H1 (cell line): ENCODE measurements at regions not wholly inside any gene's neighbourhood (a gene's known extent, or its start where the extent isn't known, plus 50 kb on each side); places are given as distances from the start of the nearest gene placed in this dataset.

Source experiments
- CTCF ChIA-PET: fragments of 300-600 bp; sonication (Branson Sonifier 250); formaldehyde crosslinking; loops from one replicate; lab custom pipeline; 2021; ENCODE audit not compliant: partially characterized antibody; lab: Charles Lee
- POLR2A ChIA-PET: fragments of 300-600 bp; sonication (Branson Sonifier 250); formaldehyde crosslinking; loops from one replicate; lab custom pipeline; 2021; ENCODE audit warnings: inconsistent platforms; ENCODE audit not compliant: partially characterized antibody; lab: Charles Lee
- DNase-seq, 2 experiments: peaks; one replicate each; pipeline versions ENCODE4 v3.0.0 to v3.0.0-alpha.2; 2010 to 2022; ENCODE audit warnings: low spot score in 2 of 2, low read depth in 1 of 2, mixed read lengths in 1 of 2
- FAIRE-seq: peaks from 2 replicates; lab custom pipeline; 2011; peaks lifted over from hg19 to GRCh38; lab: Jason Lieb, UNC
- H2AFZ ChIP-seq: 2 replicates; pipeline ENCODE4 v1.8.1; 2012; ENCODE audit warnings: low read length, inconsistent platforms
- H2AK5ac ChIP-seq: 2 replicates; pipeline ENCODE4 v1.6.1; 2013; ENCODE audit warnings: low read depth, low read length
- H2BK120ac ChIP-seq: replicated peaks from 2 replicates; pipeline ENCODE3; 2013; ENCODE audit warnings: low read depth, low read length, inconsistent platforms
- H2BK12ac ChIP-seq: 2 replicates; pipeline ENCODE4 v1.6.1; 2013; ENCODE audit warnings: low read depth, low read length
- H2BK15ac ChIP-seq: 2 replicates; pipeline ENCODE4 v1.6.1; 2013; ENCODE audit warnings: low read length
- H2BK20ac ChIP-seq: 2 replicates; pipeline ENCODE4 v1.6.1; 2013; ENCODE audit warnings: low read length
- H2BK5ac ChIP-seq: 2 replicates; pipeline ENCODE4 v1.6.1; 2013; ENCODE audit warnings: low read depth, low read length
- H3K14ac ChIP-seq: 2 replicates; pipeline ENCODE4 v1.6.1; 2013; ENCODE audit warnings: inconsistent platforms; ENCODE audit not compliant: insufficient read length
- H3K18ac ChIP-seq: 2 replicates; pipeline ENCODE4 v1.6.1; 2013; ENCODE audit warnings: low read length; ENCODE audit errors: extremely low read depth
- H3K23ac ChIP-seq: 2 replicates; pipeline ENCODE4 v1.6.1; 2013; ENCODE audit warnings: inconsistent platforms; ENCODE audit not compliant: insufficient read length
- H3K23me2 ChIP-seq: 2 replicates; pipeline ENCODE4 v1.6.1; 2013; ENCODE audit warnings: low read depth, low read length
- H3K27ac ChIP-seq: 2 replicates; pipeline ENCODE4 v1.6.1; 2011; ENCODE audit warnings: low read depth, low read length, inconsistent platforms
- H3K27me3 ChIP-seq, 4 experiments: replicated peaks in 1 of 4; 1 replicate in 1 of 4; 2 replicates in 3 of 4; pipeline versions ENCODE4 v1.6.1 to v1.8.1; 2011 to 2013; ENCODE audit warnings: low read length in 3 of 4, mild to moderate bottlenecking in 3 of 4, inconsistent platforms in 2 of 4, mixed read lengths in 2 of 4, moderate library complexity in 1 of 4; ENCODE audit not compliant: control insufficient read depth in 3 of 4, insufficient read depth in 3 of 4; ENCODE audit errors: extremely low read depth in 1 of 4
- H3K36me3 ChIP-seq, 4 experiments: 2 replicates each; pipeline versions ENCODE4 v1.6.1 to v1.8.1; 2011 to 2013; ENCODE audit warnings: mild to moderate bottlenecking in 4 of 4, low read length in 3 of 4, moderate library complexity in 2 of 4, control low read depth in 1 of 4, inconsistent platforms in 1 of 4; ENCODE audit not compliant: insufficient read depth in 4 of 4, control insufficient read depth in 2 of 4
- H3K4ac ChIP-seq: replicated peaks from 2 replicates; pipeline ENCODE3; 2013; ENCODE audit warnings: low read length, low read depth, mixed read lengths, inconsistent platforms; ENCODE audit not compliant: insufficient read length
- H3K4me1 ChIP-seq, 4 experiments: replicated peaks in 1 of 4; 1 replicate in 1 of 4; 2 replicates in 3 of 4; pipeline versions ENCODE4 v1.6.1 to v1.8.1; 2011 to 2013; ENCODE audit warnings: low read length in 3 of 4, inconsistent platforms in 2 of 4, mixed read lengths in 1 of 4; ENCODE audit not compliant: insufficient read depth in 4 of 4, control insufficient read depth in 3 of 4
- H3K4me2 ChIP-seq, 2 experiments: 2 replicates each; pipeline versions ENCODE4 v1.6.1 to v1.8.1; 2011 to 2013; ENCODE audit warnings: low read depth in 2 of 2, low read length in 2 of 2, control low read depth in 1 of 2, inconsistent platforms in 1 of 2, mild to moderate bottlenecking in 1 of 2; ENCODE audit not compliant: insufficient read depth in 1 of 2
- H3K4me3 ChIP-seq, 4 experiments: fragments of 200-600, 300-600 bp in 1 of 4; sonication (generic), shearing (Covaris generic), sonication (Bioruptor Twin) in 1 of 4; 2 replicates each; pipeline versions ENCODE4 v1.5.1 to v1.8.1; 2011 to 2016; ENCODE audit warnings: low read length in 4 of 4, low read depth in 3 of 4, control low read depth in 2 of 4, inconsistent platforms in 2 of 4, mild to moderate bottlenecking in 2 of 4, mixed read lengths in 1 of 4, moderate library complexity in 1 of 4; ENCODE audit not compliant: insufficient read depth in 2 of 4; ENCODE audit errors: extremely low read depth in 1 of 4
- H3K56ac ChIP-seq: replicated peaks from 2 replicates; pipeline ENCODE3; 2013; ENCODE audit warnings: low read depth, mild to moderate bottlenecking, mixed read lengths, low read length, inconsistent platforms; ENCODE audit not compliant: insufficient read length
- H3K79me1 ChIP-seq: 2 replicates; pipeline ENCODE4 v1.6.1; 2013; ENCODE audit warnings: low read depth, low read length, control low read depth
- H3K79me2 ChIP-seq, 2 experiments: 2 replicates each; pipeline versions ENCODE4 v1.6.1 to v1.8.1; 2012 to 2013; ENCODE audit warnings: low read length in 2 of 2, mild to moderate bottlenecking in 2 of 2, inconsistent platforms in 1 of 2; ENCODE audit not compliant: insufficient read depth in 2 of 2, control insufficient read depth in 1 of 2
- H3K9ac ChIP-seq, 4 experiments: replicated peaks in 1 of 4; 1 replicate in 1 of 4; 2 replicates in 3 of 4; pipeline versions ENCODE4 v1.6.1 to v1.8.1; 2011 to 2013; ENCODE audit warnings: low read depth in 3 of 4, low read length in 3 of 4, control low read depth in 2 of 4, mild to moderate bottlenecking in 2 of 4, moderate library complexity in 2 of 4, inconsistent platforms in 1 of 4; ENCODE audit errors: extremely low read depth in 1 of 4
- H3K9me3 ChIP-seq, 2 experiments: 2 replicates each; pipeline versions ENCODE4 v1.6.1 to v1.8.1; 2012 to 2013; ENCODE audit warnings: mild to moderate bottlenecking in 2 of 2, moderate library complexity in 2 of 2, control low read depth in 1 of 2, inconsistent platforms in 1 of 2, low read depth in 1 of 2, low read length in 1 of 2, mixed read lengths in 1 of 2; ENCODE audit not compliant: insufficient read depth in 2 of 2
- H4K20me1 ChIP-seq, 2 experiments: replicated peaks in 1 of 2; 2 replicates each; pipeline versions ENCODE3 to v1.8.1; 2011 to 2013; ENCODE audit warnings: inconsistent platforms in 2 of 2, low read length in 2 of 2, mild to moderate bottlenecking in 1 of 2; ENCODE audit not compliant: insufficient read depth in 2 of 2, control insufficient read depth in 1 of 2
- H4K5ac ChIP-seq: 2 replicates; pipeline ENCODE4 v1.6.1; 2013; ENCODE audit warnings: low read length, low read depth, mixed read lengths, inconsistent platforms; ENCODE audit not compliant: insufficient read length
- H4K8ac ChIP-seq: 2 replicates; pipeline ENCODE4 v1.8.0; 2013; ENCODE audit warnings: mild to moderate bottlenecking, moderate library complexity, low read length, inconsistent platforms; ENCODE audit not compliant: insufficient read depth; ENCODE audit errors: extremely low read depth
- H4K91ac ChIP-seq: replicated peaks from 2 replicates; pipeline ENCODE3; 2013; ENCODE audit warnings: low read length, mixed read lengths, inconsistent platforms; ENCODE audit not compliant: insufficient read length
- SIX5 ChIP-seq: IDR thresholded peaks from 2 replicates; pipeline ENCODE4 v1.6.1; 2011; ENCODE audit warnings: mild to moderate bottlenecking, low read depth, low read length
- TCF12 ChIP-seq: IDR thresholded peaks from 2 replicates; pipeline ENCODE4 v1.6.1; 2011; ENCODE audit warnings: low read depth, mild to moderate bottlenecking, low read length
- WGBS, 2 experiments: shearing (Covaris generic) in 1 of 2; methylation state at CpG; one replicate each; pipeline versions ENCODE4 v1.1.6 to v1.1.7; 2013 to 2015; ENCODE audit warnings: low lambda C conversion rate in 2 of 2, mixed read lengths in 2 of 2, inconsistent platforms in 1 of 2, low coverage in 1 of 2, missing lambda C conversion rate in 1 of 2; ENCODE audit not compliant: insufficient replicate concordance in 2 of 2, insufficient coverage in 1 of 2, insufficient read length in 1 of 2; ENCODE audit errors: extremely low coverage in 1 of 2, missing lambda C conversion rate in 1 of 2; 5-methylcytosine and 5-hydroxymethylcytosine counted together

GRCh38 chr4:84003046-84003445 lies 467.1 kb downstream of the GPAT3 start:
- no peak overlapping the region for H3K23ac ChIP-seq
- no peaks in the 10 kb centered on the region for H3K4me1 ChIP-seq
- ChIA-PET POLR2A (no interaction called here), CTCF (interaction anchor here (0.6 to 1.6 kb wide), 3 partner anchors 9 to 323 kb away, joined by 3 to 5 read pairs (median 3); no protein-coding TSS in a partner anchor)
- no peaks in the 10 kb centered on the region for H3K36me3 ChIP-seq
- FAIRE-seq (no peak), DNase-seq (no peak)
- no peaks in the 10 kb centered on the region for H3K9me3 ChIP-seq
- no peaks in the 10 kb centered on the region for H3K27me3 ChIP-seq
- no peaks in the 10 kb centered on the region for H3K23me2 ChIP-seq
- no peak overlapping the region for H2BK15ac ChIP-seq
- WGBS, 2 experiments = 100% methylated on average over 2 of the region's 2 CpGs; no CpG with 5 or more reads in 1 of the 2 experiments
- no peaks in the 10 kb centered on the region for H4K20me1 ChIP-seq
- H4K5ac ChIP-seq = no peak overlapping the region
- H3K79me1 ChIP-seq = no peaks in the 10 kb centered on the region
- H2BK12ac ChIP-seq = no peak overlapping the region
- no peak overlapping the region for H2BK20ac ChIP-seq
- no peaks in the 10 kb centered on the region for H3K79me2 ChIP-seq
- H2BK120ac ChIP-seq = no peak overlapping the region
- no peak overlapping the region for H2BK5ac ChIP-seq
- H3K9ac ChIP-seq = no peak overlapping the region
- H3K4ac ChIP-seq = no peak overlapping the region
- no peak overlapping the region for H3K4me3 ChIP-seq
- no peak overlapping the region for H3K4me2 ChIP-seq
- H4K91ac ChIP-seq = no peak overlapping the region
- H2AK5ac ChIP-seq = no peak overlapping the region
- TF ChIP-seq TCF12 = no peak
- no peak for TF ChIP-seq SIX5
- H3K56ac ChIP-seq = no peak overlapping the region
- no peak overlapping the region for H3K27ac ChIP-seq
- H2AFZ ChIP-seq = no peak overlapping the region
- H4K8ac ChIP-seq = no peak overlapping the region
- H3K18ac ChIP-seq = no peak overlapping the region
- H3K14ac ChIP-seq = no peak overlapping the region
